ENCODE measurements at regions not wholly inside any gene's neighbourhood (a gene's known extent, or its start where the extent isn't known, plus 50 kb on each side); places are given as distances from the start of the nearest gene placed in this dataset.

GRCh38 chr14:83309833-83310232, 1776.2 kb upstream of the SEL1L start:
- no peak for TF ChIP-seq EZH2 (IDR thresholded peaks at IDR 0.05; ENCODE audit: insufficient read depth, poor library complexity, severe bottlenecking)
- no peak for TF ChIP-seq EZH2phosphoT487 (IDR thresholded peaks at IDR 0.05; ENCODE audit: insufficient read depth, low read depth)
